Caco-2 (cell line): ENCODE measurements at regions not wholly inside any gene's neighbourhood (a gene's known extent, or its start where the extent isn't known, plus 50 kb on each side); places are given as distances from the start of the nearest gene placed in this dataset.

Experiments used
- BruUV-seq: library from RNA; stranded (reverse); fragments of 400-500 nt; replicated peaks from 2 replicates; lab custom pipeline; 2021; lab: Mats Ljungman, UMichigan
- CTCF ChIA-PET: fragments of 300-600 bp; sonication (Branson Sonifier 250); formaldehyde crosslinking; loops from one replicate; lab custom pipeline; 2022; ENCODE audit warnings: antibody characterized with exemption; lab: Charles Lee
- POLR2A ChIA-PET: fragments of 300-600 bp; sonication (Branson Sonifier 250); formaldehyde crosslinking; loops from one replicate; lab custom pipeline; 2022; ENCODE audit warnings: antibody characterized with exemption; lab: Charles Lee
- DNase-seq, 2 experiments: peaks; one replicate each; pipeline versions ENCODE4 v3.0.0 to v3.0.0-alpha.2; 2020 to 2022
- H3K27me3 ChIP-seq: replicated peaks from 2 replicates; pipeline ENCODE4 v1.6.0; 2011; ENCODE audit warnings: low read length; ENCODE audit not compliant: control insufficient read depth, insufficient read depth
- H3K36me3 ChIP-seq: 2 replicates; pipeline ENCODE4 v1.5.1; 2011; ENCODE audit warnings: low read length; ENCODE audit not compliant: control insufficient read depth, insufficient read depth
- H3K4me1 ChIP-seq: fragments of 250-450 bp; sonication (Bioruptor Pico); 2 replicates; pipeline ENCODE4 v1.5.1; 2020; ENCODE audit warnings: mild to moderate bottlenecking
- H3K4me3 ChIP-seq: 2 replicates; pipeline ENCODE4 v1.5.1; 2011; ENCODE audit warnings: low read depth, mild to moderate bottlenecking, control low read depth, low read length
- H3K9me3 ChIP-seq: fragments of 250-450 bp; sonication (Bioruptor Pico); 2 replicates; pipeline ENCODE4 v1.5.1; 2020; ENCODE audit warnings: mild to moderate bottlenecking, moderate library complexity
- H3K27ac Mint-ChIP-seq: one replicate; pipeline ENCODE4 v1.8.0; 2022; ENCODE audit warnings: mixed read lengths; ENCODE audit not compliant: unreplicated experiment
- H3K27me3 Mint-ChIP-seq: one replicate; pipeline ENCODE4 v1.8.0; 2022; ENCODE audit warnings: mixed read lengths; ENCODE audit not compliant: insufficient read depth, unreplicated experiment
- H3K36me3 Mint-ChIP-seq: one replicate; pipeline ENCODE4 v1.8.0; 2022; ENCODE audit warnings: mild to moderate bottlenecking, mixed read lengths; ENCODE audit not compliant: insufficient read depth, unreplicated experiment
- H3K4me1 Mint-ChIP-seq: one replicate; pipeline ENCODE4 v1.8.0; 2022; ENCODE audit warnings: low read depth, mixed read lengths; ENCODE audit not compliant: unreplicated experiment
- H3K4me3 Mint-ChIP-seq: one replicate; pipeline ENCODE4 v1.8.0; 2022; ENCODE audit warnings: mild to moderate bottlenecking, moderate library complexity, mixed read lengths; ENCODE audit not compliant: unreplicated experiment
- H3K9me3 Mint-ChIP-seq: one replicate; pipeline ENCODE4 v1.8.0; 2022; ENCODE audit warnings: mixed read lengths; ENCODE audit not compliant: unreplicated experiment
- intact Hi-C: fragments of 100-400 bp; cut with micrococcal nuclease; formaldehyde crosslinking; loops from one replicate; pipeline ENCODE4 v1.10.0; 2022; ENCODE audit not compliant: unreplicated experiment
- TF ChIP-seq, protein P1 (sequence below), 2 experiments: fragments of 200-600 bp in 1 of 2; IDR thresholded peaks; 1 replicate in 1 of 2; 2 replicates in 1 of 2; pipeline versions ENCODE4 v1.5.1 to v1.8.0; 2011 to 2022; ENCODE audit warnings: antibody characterized with exemption in 1 of 2, control low read depth in 1 of 2, inconsistent platforms in 1 of 2, low read depth in 1 of 2, low read length in 1 of 2, mild to moderate bottlenecking in 1 of 2, moderate library complexity in 1 of 2; ENCODE audit not compliant: insufficient read depth in 1 of 2, severe bottlenecking in 1 of 2, unreplicated experiment in 1 of 2

DNA sequence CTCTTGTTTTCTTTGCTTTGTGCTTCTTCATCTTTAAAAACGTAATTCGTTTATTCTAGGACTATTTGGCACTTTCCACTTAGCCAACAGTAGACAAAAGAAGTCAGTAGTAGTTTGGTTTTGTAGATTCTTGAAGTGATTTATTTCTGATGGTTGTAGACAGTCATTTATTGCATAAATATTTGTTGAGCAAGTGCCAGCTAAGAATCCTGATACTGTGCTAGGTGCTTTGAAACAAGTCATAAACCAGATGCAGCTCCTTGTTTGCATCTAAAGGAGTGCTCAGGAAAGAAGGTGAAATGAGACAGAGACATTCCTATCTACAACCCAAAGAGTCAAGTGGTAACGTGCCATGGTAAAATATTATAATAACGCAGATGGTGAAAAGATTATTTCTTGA is 469.1 kb downstream of the GJA1 start:
- Mint-ChIP-seq H3K27me3 (no peaks in the 10 kb centered on the region), H3K27ac (no peak overlapping the region), H3K4me1 (peaks cover 7% of the 10 kb centered on the region), H3K9me3 (no peaks in the 10 kb centered on the region), H3K36me3 (no peaks in the 10 kb centered on the region), H3K4me3 (no peak overlapping the region)
- H3K4me1 ChIP-seq: no peaks in the 10 kb centered on the region
- ChIA-PET POLR2A (no interaction called here), CTCF (no interaction called here)
- intact Hi-C loops: no loop called here
- H3K4me3 ChIP-seq: no peak overlapping the region
- DNase-seq: no peak
- no peaks in the 10 kb centered on the region for H3K36me3 ChIP-seq
- 0 out of 2 replicates have a peak, but pooled peaks cover 9% of the 10 kb centered on the region for H3K9me3 ChIP-seq
- TF ChIP-seq, protein P1, sequence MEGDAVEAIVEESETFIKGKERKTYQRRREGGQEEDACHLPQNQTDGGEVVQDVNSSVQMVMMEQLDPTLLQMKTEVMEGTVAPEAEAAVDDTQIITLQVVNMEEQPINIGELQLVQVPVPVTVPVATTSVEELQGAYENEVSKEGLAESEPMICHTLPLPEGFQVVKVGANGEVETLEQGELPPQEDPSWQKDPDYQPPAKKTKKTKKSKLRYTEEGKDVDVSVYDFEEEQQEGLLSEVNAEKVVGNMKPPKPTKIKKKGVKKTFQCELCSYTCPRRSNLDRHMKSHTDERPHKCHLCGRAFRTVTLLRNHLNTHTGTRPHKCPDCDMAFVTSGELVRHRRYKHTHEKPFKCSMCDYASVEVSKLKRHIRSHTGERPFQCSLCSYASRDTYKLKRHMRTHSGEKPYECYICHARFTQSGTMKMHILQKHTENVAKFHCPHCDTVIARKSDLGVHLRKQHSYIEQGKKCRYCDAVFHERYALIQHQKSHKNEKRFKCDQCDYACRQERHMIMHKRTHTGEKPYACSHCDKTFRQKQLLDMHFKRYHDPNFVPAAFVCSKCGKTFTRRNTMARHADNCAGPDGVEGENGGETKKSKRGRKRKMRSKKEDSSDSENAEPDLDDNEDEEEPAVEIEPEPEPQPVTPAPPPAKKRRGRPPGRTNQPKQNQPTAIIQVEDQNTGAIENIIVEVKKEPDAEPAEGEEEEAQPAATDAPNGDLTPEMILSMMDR (IDR thresholded peaks at IDR 0.05; ENCODE audit: insufficient read depth in 1 of 2, low read depth in 1 of 2, low read length in 1 of 2, severe bottlenecking in 1 of 2, unreplicated experiment in 1 of 2): no peak
- no TSS peak for BruUV-seq
- no peaks in the 10 kb centered on the region for H3K27me3 ChIP-seq

DNA sequence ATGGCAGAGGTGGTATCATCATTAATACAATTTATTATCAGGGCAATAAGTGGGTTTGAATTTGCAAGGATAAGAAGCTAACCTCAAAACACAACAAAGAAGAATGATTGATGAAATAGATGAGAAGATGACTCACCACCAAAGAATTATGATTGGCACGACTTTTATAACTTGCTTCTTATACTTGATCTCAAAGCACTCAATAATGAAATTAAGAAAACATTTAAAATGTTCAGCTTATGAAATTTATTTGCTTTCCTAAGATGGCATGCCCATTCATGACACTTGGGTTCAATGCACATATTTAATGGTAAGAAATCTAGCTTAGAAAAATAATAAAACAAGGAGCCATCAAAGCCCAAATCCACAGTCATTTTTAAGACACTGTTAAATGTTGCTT is 477.5 kb downstream of the GJA1 start:
- Mint-ChIP-seq H3K36me3 (no peaks in the 10 kb centered on the region), H3K4me1 (no peaks in the 10 kb centered on the region), H3K27ac (no peak overlapping the region), H3K27me3 (no peaks in the 10 kb centered on the region), H3K9me3 (no peaks in the 10 kb centered on the region), H3K4me3 (no peak overlapping the region)
- no TSS peak for BruUV-seq
- POLR2A ChIA-PET: no interaction called here
- H3K36me3 ChIP-seq: no peaks in the 10 kb centered on the region
- CTCF ChIA-PET: no interaction called here
- H3K27me3 ChIP-seq: no peaks in the 10 kb centered on the region
- DNase-seq: no peak
- H3K9me3 ChIP-seq: 0 out of 2 replicates have a peak, but pooled peaks cover 5% of the 10 kb centered on the region
- intact Hi-C loops: no loop called here
- H3K4me1 ChIP-seq: no peaks in the 10 kb centered on the region
- H3K4me3 ChIP-seq: no peak overlapping the region
- TF ChIP-seq, protein P1 (IDR thresholded peaks at IDR 0.05; ENCODE audit: insufficient read depth in 1 of 2, low read depth in 1 of 2, low read length in 1 of 2, severe bottlenecking in 1 of 2, unreplicated experiment in 1 of 2): no peak

DNA sequence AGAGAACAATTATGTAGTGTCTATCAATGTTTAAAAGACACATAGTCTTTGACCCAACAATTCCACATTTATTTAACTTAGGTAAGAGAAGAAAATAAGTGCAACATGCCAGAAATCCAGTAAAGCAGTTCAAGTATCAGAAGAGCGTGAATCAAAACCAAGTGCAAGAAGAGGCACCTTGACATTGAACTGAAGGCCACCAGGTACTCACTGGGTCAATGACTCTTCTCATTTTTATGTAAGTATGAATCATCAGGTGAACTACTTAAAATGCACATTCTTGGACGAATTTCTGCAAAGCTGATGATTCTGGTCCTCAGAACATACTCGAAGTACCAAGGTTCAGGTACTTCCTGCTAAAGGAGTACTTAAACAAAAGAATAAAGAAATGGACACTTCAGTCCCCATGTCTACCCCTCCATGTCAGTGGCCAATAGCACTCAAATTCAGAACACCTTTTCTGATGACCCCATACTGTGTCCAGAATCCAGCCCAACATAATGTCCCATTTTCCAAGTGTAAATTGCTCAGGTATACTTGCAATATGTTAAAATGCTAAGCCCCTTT is 481.9 kb downstream of the GJA1 start:
- no peak for DNase-seq
- CTCF ChIA-PET: no interaction called here
- POLR2A ChIA-PET: no interaction called here
- no peak overlapping the region for H3K27ac Mint-ChIP-seq
- H3K4me1 Mint-ChIP-seq: no peaks in the 10 kb centered on the region
- Histone ChIP-seq H3K36me3 (no peaks in the 10 kb centered on the region), H3K27me3 (no peaks in the 10 kb centered on the region), H3K4me3 (no peak overlapping the region), H3K9me3 (no peaks in the 10 kb centered on the region), H3K4me1 (no peaks in the 10 kb centered on the region)
- TF ChIP-seq, protein P1 (IDR thresholded peaks at IDR 0.05; ENCODE audit: insufficient read depth in 1 of 2, low read depth in 1 of 2, low read length in 1 of 2, severe bottlenecking in 1 of 2, unreplicated experiment in 1 of 2): no peak
- intact Hi-C loops: no loop called here
- BruUV-seq: no TSS peak
- no peaks in the 10 kb centered on the region for H3K27me3 Mint-ChIP-seq
- no peak overlapping the region for H3K4me3 Mint-ChIP-seq
- no peaks in the 10 kb centered on the region for H3K36me3 Mint-ChIP-seq
- H3K9me3 Mint-ChIP-seq: no peaks in the 10 kb centered on the region
